Nephron progenitor cell (in vitro differentiated cells): ENCODE measurements at regions not wholly inside any gene's neighbourhood (a gene's known extent, or its start where the extent isn't known, plus 50 kb on each side); places are given as distances from the start of the nearest gene placed in this dataset.

ENCODE experiments used
- DNase-seq: peaks from one replicate; pipeline ENCODE4 v3.0.0; 2021
- H3K27ac Mint-ChIP-seq: 2 replicates; pipeline ENCODE4 v1.8.0; 2021; ENCODE audit warnings: mild to moderate bottlenecking, moderate library complexity, mixed read lengths
- H3K27me3 Mint-ChIP-seq: 2 replicates; pipeline ENCODE4 v1.8.0; 2021; ENCODE audit warnings: mild to moderate bottlenecking, low read depth, mixed read lengths; ENCODE audit not compliant: poor library complexity
- H3K36me3 Mint-ChIP-seq: 2 replicates; pipeline ENCODE4 v1.8.0; 2021; ENCODE audit warnings: low read depth, mixed read lengths
- H3K4me1 Mint-ChIP-seq: 2 replicates; pipeline ENCODE4 v1.8.0; 2021; ENCODE audit warnings: mixed read lengths
- H3K4me3 Mint-ChIP-seq: 2 replicates; pipeline ENCODE4 v1.8.0; 2021; ENCODE audit warnings: mild to moderate bottlenecking, moderate library complexity, mixed read lengths
- H3K9me3 Mint-ChIP-seq: 2 replicates; pipeline ENCODE4 v1.8.0; 2021; ENCODE audit warnings: mild to moderate bottlenecking, moderate library complexity, mixed read lengths
- TF ChIP-seq, protein P1 (sequence below): fragments of 200-600 bp; sonication (generic); IDR thresholded peaks from 2 replicates; pipeline ENCODE4 v1.5.0; 2021; ENCODE audit warnings: antibody characterized with exemption

DNA sequence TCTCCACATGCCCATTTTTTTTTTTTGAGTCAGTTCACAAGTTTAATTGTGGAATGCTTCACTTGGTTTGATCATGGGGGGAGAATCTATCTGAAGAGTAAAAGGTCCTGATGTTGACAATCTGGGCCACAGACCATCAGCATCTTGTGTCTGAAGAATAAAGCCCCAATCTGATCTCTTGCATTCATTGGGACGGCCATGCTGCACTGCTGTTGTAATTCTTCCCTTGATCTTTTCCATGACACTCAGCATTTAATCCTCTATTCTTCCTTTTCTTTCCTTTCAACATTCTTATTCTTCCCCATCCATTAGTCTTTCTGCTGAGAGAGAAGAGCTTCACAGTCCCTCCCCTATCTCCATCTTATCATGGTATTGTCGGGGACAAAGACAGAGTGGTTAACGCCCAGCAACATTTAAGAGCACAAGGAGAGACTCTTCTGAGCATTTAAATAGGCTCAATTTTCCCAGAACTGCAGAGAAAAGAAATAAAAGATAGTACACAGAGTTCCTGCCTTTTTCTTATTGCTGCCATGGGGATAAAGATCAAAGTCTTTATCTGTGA lies 1157.3 kb downstream of the SORCS3 start:
- H3K36me3 Mint-ChIP-seq, result no peaks in the 10 kb centered on the region
- H3K4me3 Mint-ChIP-seq, result no peak overlapping the region
- DNase-seq, result no peak
- no peaks in the 10 kb centered on the region for H3K9me3 Mint-ChIP-seq
- peaks cover under 1% of the 10 kb centered on the region for H3K27me3 Mint-ChIP-seq
- no peak overlapping the region for H3K27ac Mint-ChIP-seq
- TF ChIP-seq, protein P1, sequence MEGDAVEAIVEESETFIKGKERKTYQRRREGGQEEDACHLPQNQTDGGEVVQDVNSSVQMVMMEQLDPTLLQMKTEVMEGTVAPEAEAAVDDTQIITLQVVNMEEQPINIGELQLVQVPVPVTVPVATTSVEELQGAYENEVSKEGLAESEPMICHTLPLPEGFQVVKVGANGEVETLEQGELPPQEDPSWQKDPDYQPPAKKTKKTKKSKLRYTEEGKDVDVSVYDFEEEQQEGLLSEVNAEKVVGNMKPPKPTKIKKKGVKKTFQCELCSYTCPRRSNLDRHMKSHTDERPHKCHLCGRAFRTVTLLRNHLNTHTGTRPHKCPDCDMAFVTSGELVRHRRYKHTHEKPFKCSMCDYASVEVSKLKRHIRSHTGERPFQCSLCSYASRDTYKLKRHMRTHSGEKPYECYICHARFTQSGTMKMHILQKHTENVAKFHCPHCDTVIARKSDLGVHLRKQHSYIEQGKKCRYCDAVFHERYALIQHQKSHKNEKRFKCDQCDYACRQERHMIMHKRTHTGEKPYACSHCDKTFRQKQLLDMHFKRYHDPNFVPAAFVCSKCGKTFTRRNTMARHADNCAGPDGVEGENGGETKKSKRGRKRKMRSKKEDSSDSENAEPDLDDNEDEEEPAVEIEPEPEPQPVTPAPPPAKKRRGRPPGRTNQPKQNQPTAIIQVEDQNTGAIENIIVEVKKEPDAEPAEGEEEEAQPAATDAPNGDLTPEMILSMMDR, result no peak
- H3K4me1 Mint-ChIP-seq, result no peaks in the 10 kb centered on the region

DNA sequence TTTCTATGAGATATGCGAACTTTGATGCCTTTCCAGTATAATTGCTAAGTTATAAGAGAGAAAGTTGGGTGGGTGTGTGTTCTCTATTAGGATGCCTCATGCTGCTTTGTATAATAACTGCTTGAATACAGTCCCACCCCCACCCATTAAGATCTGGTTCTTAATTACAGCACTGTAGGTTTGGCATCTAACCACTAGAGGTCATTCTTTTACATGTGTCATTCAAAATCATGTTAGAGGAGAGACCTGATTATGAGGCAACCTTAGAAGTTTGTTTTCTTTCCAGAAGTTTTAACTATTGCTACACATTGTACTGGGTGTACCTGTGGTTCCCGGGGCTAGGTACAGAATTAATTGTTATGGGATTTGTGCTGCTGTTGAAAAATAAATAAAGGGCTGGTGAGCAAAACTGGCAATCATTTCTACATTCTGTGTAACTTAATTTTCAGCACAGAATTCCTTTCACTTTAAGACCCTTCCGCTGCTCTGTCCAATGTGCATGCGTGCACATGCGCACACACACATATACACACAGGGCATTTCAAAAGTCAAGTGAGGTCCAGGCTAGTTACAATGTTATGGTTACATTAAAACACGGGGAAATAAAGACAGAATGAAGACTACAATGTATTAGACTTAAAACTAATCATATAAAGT lies 1156.3 kb downstream of the SORCS3 start:
- no peaks in the 10 kb centered on the region for H3K27me3 Mint-ChIP-seq
- DNase-seq, result no peak
- no peak overlapping the region for H3K4me3 Mint-ChIP-seq
- H3K36me3 Mint-ChIP-seq, result no peaks in the 10 kb centered on the region
- TF ChIP-seq, protein P1, result peak; percentile 50
- H3K9me3 Mint-ChIP-seq, result no peaks in the 10 kb centered on the region
- no peak overlapping the region for H3K27ac Mint-ChIP-seq
- H3K4me1 Mint-ChIP-seq, result no peaks in the 10 kb centered on the region

DNA sequence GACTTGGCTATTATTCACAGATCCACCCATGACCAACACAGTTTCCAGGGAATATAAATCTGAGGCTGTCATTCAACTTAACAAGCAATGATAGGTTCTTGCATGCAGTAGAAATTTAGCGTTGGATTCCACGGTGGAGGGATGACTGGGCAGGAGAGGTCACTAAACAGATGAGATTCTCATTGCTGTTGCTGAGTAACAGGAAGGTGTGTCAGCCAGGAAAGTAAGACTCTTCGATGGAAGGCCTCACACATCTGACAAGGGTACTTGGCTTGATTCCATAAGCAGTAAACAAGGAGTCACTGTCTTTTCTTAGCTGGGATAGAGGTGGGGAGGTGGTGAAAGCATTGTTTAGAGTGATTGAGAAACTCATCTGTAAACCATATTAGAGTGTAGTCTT lies 1152.0 kb downstream of the SORCS3 start:
- TF ChIP-seq, protein P1, result no peak
- no peaks in the 10 kb centered on the region for H3K9me3 Mint-ChIP-seq
- H3K27ac Mint-ChIP-seq, result no peak overlapping the region
- H3K4me3 Mint-ChIP-seq, result no peak overlapping the region
- no peaks in the 10 kb centered on the region for H3K27me3 Mint-ChIP-seq
- DNase-seq, result no peak
- H3K36me3 Mint-ChIP-seq, result no peaks in the 10 kb centered on the region
- no peaks in the 10 kb centered on the region for H3K4me1 Mint-ChIP-seq

DNA sequence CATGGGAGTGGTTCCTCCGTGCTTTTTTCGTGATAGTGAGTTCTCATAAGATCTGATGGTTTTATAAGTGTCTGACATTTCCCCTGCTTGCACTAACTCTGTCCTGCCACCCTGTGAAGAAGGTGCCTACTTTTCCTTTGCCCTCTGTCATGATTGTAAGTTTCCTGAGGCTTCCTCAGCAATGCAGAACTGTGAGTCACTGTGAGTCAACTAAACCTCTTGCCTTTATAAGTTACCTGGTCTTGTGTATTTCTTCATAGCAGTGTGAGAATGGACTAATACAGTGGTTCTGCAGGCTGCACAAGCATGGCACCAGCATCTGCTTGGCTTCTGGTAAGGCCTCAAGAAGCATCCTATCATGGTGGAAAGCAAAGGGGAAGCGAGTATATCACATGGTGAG lies 1144.6 kb downstream of the SORCS3 start:
- TF ChIP-seq, protein P1, result no peak
- Mint-ChIP-seq H3K4me3 (no peak overlapping the region), H3K27ac (no peak overlapping the region), H3K27me3 (no peaks in the 10 kb centered on the region), H3K36me3 (peaks cover 25% of the 10 kb centered on the region), H3K9me3 (peaks cover 54% of the 10 kb centered on the region), H3K4me1 (peaks cover 5% of the 10 kb centered on the region)
- DNase-seq, result no peak

DNA sequence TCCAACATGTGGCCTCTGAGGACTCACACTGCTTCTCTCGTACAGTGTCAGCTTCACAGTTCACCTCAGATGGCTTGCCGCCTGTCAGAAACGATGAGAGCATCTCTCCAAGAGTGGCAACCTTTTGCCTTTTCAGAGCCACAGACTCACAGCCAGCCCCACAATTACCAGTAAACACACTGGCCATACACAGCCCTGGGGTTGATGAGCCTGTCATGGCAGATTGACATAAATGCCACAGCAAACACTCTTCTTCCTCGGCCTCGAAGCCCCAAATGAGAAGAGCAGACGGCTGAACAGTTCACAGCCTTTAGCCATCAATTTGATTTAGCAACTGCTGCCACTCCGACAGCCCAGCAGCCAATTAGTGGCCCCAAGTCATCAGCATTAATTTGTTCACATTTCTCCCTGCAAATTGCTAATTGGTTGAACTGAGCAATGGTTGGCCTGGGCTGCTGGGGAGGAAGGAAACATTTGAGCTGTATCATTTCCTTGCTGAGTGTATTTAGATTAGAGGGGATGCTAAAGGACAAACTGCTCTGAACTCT lies 1142.9 kb downstream of the SORCS3 start:
- TF ChIP-seq, protein P1, result no peak
- no peak overlapping the region for H3K27ac Mint-ChIP-seq

DNA sequence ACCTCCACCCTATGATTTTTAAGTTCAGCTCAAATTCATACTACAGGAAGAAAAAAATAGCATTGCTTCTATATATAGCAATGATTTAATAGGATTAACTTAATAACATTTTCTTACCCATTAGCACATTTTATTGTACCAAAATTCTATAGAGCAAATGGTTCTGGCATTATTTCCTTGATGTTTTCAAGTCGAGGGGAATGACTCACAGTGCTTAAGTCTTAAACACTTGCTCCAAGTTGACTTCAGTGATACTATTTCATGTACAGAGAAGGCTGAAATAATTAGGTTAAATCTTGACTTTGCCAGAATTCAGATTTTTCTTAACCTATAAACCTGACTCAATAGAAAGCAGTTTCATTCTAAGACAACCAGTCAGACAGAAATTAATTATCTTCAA lies 1133.8 kb downstream of the SORCS3 start:
- H3K27ac Mint-ChIP-seq, result no peak overlapping the region
- H3K4me1 Mint-ChIP-seq, result peaks cover 23% of the 10 kb centered on the region
- H3K36me3 Mint-ChIP-seq, result no peaks in the 10 kb centered on the region
- no peak overlapping the region for H3K4me3 Mint-ChIP-seq
- H3K9me3 Mint-ChIP-seq, result peaks cover 3% of the 10 kb centered on the region
- TF ChIP-seq, protein P1, result no peak
- no peaks in the 10 kb centered on the region for H3K27me3 Mint-ChIP-seq
- no peak for DNase-seq

More for the DNA sequence above, 1142.9 kb downstream of the SORCS3 start:
- H3K27me3 Mint-ChIP-seq, result no peaks in the 10 kb centered on the region
- peaks cover 54% of the 10 kb centered on the region for H3K9me3 Mint-ChIP-seq
- DNase-seq, result no peak
- H3K4me3 Mint-ChIP-seq, result no peak overlapping the region
- peaks cover 25% of the 10 kb centered on the region for H3K36me3 Mint-ChIP-seq
- H3K4me1 Mint-ChIP-seq, result peaks cover 5% of the 10 kb centered on the region
